CD4-positive, alpha-beta memory T cell (primary cell): ENCODE measurements at regions not wholly inside any gene's neighbourhood (a gene's known extent, or its start where the extent isn't known, plus 50 kb on each side); places are given as distances from the start of the nearest gene placed in this dataset.
"Not testable (repeated sequence)": the region's sequence is repeated elsewhere in the genome, so short reads cannot be mapped to it uniquely, and the experiment has no call there.

Experiments
- CTCF ChIA-PET: fragments of 350-600 bp; sonication (Branson Sonifier 250); formaldehyde crosslinking; loops from one replicate; lab custom pipeline; 2021; ENCODE audit warnings: inconsistent platforms; ENCODE audit not compliant: partially characterized antibody; lab: Charles Lee
- POLR2A ChIA-PET: fragments of 350-600 bp; sonication (Branson Sonifier 250); formaldehyde crosslinking; loops from one replicate; lab custom pipeline; 2021; ENCODE audit not compliant: partially characterized antibody; lab: Charles Lee
- DNase-seq, 5 donors: peaks; one replicate each; pipeline versions ENCODE4 v3.0.0 to v3.0.0-alpha.2; 2020 to 2022; ENCODE audit warnings: mixed read lengths in 1 of 5
- H3K27ac ChIP-seq: one replicate; pipeline ENCODE4 v1.7.0; 2013; ENCODE audit warnings: low read depth, low read length
- H3K27me3 ChIP-seq: 2 replicates; pipeline ENCODE4 v1.7.0; 2013; ENCODE audit warnings: mild to moderate bottlenecking, low read length, moderate library complexity; ENCODE audit not compliant: insufficient read depth
- H3K36me3 ChIP-seq: 2 replicates; pipeline ENCODE4 v1.7.0; 2013; ENCODE audit warnings: mild to moderate bottlenecking, low read length, moderate library complexity; ENCODE audit not compliant: insufficient read depth
- H3K4me1 ChIP-seq: 2 replicates; pipeline ENCODE4 v1.7.0; 2013; ENCODE audit warnings: mild to moderate bottlenecking, low read length, moderate library complexity; ENCODE audit not compliant: insufficient read depth
- H3K4me3 ChIP-seq, 2 donors: one replicate each; pipeline ENCODE4 v1.7.0; 2013; ENCODE audit warnings: low read length in 2 of 2, mild to moderate bottlenecking in 1 of 2
- H3K9me3 ChIP-seq, 2 donors: one replicate each; pipeline ENCODE4 v1.7.0; 2013; ENCODE audit warnings: low read length in 2 of 2, control low read depth in 1 of 2; ENCODE audit not compliant: control insufficient read depth in 1 of 2
- H3K27ac Mint-ChIP-seq, 7 donors: one replicate each; pipeline ENCODE4 v1.8.0; 2020 to 2021; ENCODE audit warnings: mixed read lengths in 7 of 7, mild to moderate bottlenecking in 6 of 7, inconsistent platforms in 3 of 7, moderate library complexity in 3 of 7
- H3K27me3 Mint-ChIP-seq, 2 donors: one replicate each; pipeline ENCODE4 v1.8.0; 2020 to 2021; ENCODE audit warnings: mixed read lengths in 2 of 2
- H3K36me3 Mint-ChIP-seq, 2 donors: one replicate each; pipeline ENCODE4 v1.8.0; 2020 to 2021; ENCODE audit warnings: mixed read lengths in 2 of 2, inconsistent platforms in 1 of 2, mild to moderate bottlenecking in 1 of 2
- H3K4me1 Mint-ChIP-seq, 4 donors: one replicate each; pipeline ENCODE4 v1.8.0; 2020 to 2021; ENCODE audit warnings: mixed read lengths in 4 of 4, mild to moderate bottlenecking in 1 of 4
- H3K4me3 Mint-ChIP-seq, 8 donors: one replicate each; pipeline ENCODE4 v1.8.0; 2020 to 2021; ENCODE audit warnings: mixed read lengths in 8 of 8, mild to moderate bottlenecking in 7 of 8, moderate library complexity in 6 of 8, inconsistent platforms in 3 of 8
- H3K9me3 Mint-ChIP-seq, 8 donors: one replicate each; pipeline ENCODE4 v1.8.0; 2020 to 2021; ENCODE audit warnings: mixed read lengths in 8 of 8, mild to moderate bottlenecking in 5 of 8, inconsistent platforms in 3 of 8, moderate library complexity in 1 of 8
- intact Hi-C: fragments of 100-400 bp; cut with micrococcal nuclease; formaldehyde crosslinking; loops from one replicate; pipeline ENCODE4 v1.15.1; 2023

DNA sequence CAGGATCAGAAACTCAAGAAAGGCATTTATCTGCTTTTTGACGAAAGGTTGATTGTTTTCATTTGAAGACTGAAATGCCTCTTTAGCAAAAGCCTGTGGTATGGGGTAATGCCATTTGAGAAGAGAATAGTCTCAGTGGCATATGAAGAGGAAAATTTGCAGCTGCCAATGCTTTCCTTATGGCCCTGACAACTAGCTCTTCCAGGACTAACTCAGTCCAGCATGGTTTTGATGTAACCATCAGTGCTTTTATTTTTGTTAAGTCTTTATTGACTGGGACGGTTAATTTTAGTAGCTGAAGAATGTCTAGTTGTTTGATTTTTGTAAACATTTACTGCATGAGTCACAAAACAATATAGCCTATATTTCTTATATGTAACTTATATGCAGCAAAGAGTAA is 158.4 kb downstream of the LNPK start:
- POLR2A ChIA-PET = no interaction called here
- no peaks in the 10 kb centered on the region for H3K9me3 ChIP-seq
- no peaks in the 10 kb centered on the region for H3K4me1 ChIP-seq
- no peak overlapping the region for H3K4me3 ChIP-seq
- DNase-seq = no peak
- no peak overlapping the region for H3K27ac ChIP-seq
- no peak overlapping the region for H3K27ac Mint-ChIP-seq
- no peaks in the 10 kb centered on the region for H3K27me3 ChIP-seq
- H3K9me3 Mint-ChIP-seq = peaks cover 0 to 4% (median 0%) of the 10 kb centered on the region in 8 donors
- no peaks in the 10 kb centered on the region for H3K36me3 Mint-ChIP-seq
- no peaks in the 10 kb centered on the region for H3K4me1 Mint-ChIP-seq
- CTCF ChIA-PET = no interaction called here
- peaks cover 6 to 20% of the 10 kb centered on the region in 2 donors for H3K27me3 Mint-ChIP-seq
- intact Hi-C loops = no loop called here
- no peaks in the 10 kb centered on the region for H3K36me3 ChIP-seq
- H3K4me3 Mint-ChIP-seq = no peak overlapping the region

- POLR2A ChIA-PET = no interaction called here
- CTCF ChIA-PET = no interaction called here
- no peak overlapping the region for H3K27ac Mint-ChIP-seq
- Histone ChIP-seq H3K27ac (no peak overlapping the region), H3K36me3 (no peaks in the 10 kb centered on the region), H3K27me3 (no peaks in the 10 kb centered on the region), H3K4me1 (no peaks in the 10 kb centered on the region), H3K9me3 (no peaks in the 10 kb centered on the region), H3K4me3 (no peak overlapping the region)
- intact Hi-C loops = no loop called here
- peaks cover 6 to 20% of the 10 kb centered on the region in 2 donors for H3K27me3 Mint-ChIP-seq
- H3K4me3 Mint-ChIP-seq = no peak overlapping the region
- H3K36me3 Mint-ChIP-seq = no peaks in the 10 kb centered on the region
- H3K9me3 Mint-ChIP-seq = peaks cover 0 to 4% (median 0%) of the 10 kb centered on the region in 8 donors
- H3K4me1 Mint-ChIP-seq = no peaks in the 10 kb centered on the region
- DNase-seq = no peak
These were observed 159.1 kb downstream of the LNPK start for GRCh38 chr2:175842996-175843395.

- peak overlapping the region in 1 of 7 donors; percentile 5 for H3K27ac Mint-ChIP-seq
- POLR2A ChIA-PET, H3K4me3 Mint-ChIP-seq, H3K36me3 ChIP-seq, H3K9me3 ChIP-seq, H3K9me3 Mint-ChIP-seq, intact Hi-C loops, CTCF ChIA-PET, H3K36me3 Mint-ChIP-seq, DNase-seq, H3K27ac ChIP-seq, H3K4me3 ChIP-seq, H3K27me3 ChIP-seq, H3K4me1 Mint-ChIP-seq, H3K4me1 ChIP-seq: not testable (repeated sequence)
- H3K27me3 Mint-ChIP-seq = peaks cover 6 to 21% of the 10 kb centered on the region in 2 donors
These were observed 161.3 kb downstream of the LNPK start for GRCh38 chr2:175840765-175841164.

- H3K9me3 ChIP-seq = no peaks in the 10 kb centered on the region
These were observed 161.8 kb downstream of the LNPK start for GRCh38 chr2:175840256-175840655.

DNA sequence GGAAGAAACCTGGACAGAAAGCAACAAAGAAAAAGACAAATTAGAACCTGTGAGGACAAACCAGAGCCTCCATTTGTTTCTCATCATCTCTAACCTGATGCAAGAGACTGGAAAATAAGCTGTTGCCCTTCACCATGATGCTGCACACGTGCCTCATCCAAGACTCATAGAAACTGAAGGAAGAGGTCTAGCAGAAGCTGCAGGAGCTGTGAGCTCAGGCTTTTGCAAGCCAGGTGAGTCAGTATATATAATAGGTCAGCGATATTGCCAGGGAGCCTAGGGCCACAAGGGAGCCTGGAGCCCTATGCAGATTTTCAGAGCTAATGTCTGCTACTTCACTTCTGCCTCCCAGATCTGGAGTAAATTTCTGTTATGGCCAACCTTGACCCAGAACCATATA is 163.1 kb downstream of the LNPK start:
- H3K4me3 Mint-ChIP-seq = no peak overlapping the region
- no peak for DNase-seq
- H3K27ac Mint-ChIP-seq = no peak overlapping the region
- H3K9me3 Mint-ChIP-seq = peaks cover 0 to 4% (median 0%) of the 10 kb centered on the region in 8 donors
- no peaks in the 10 kb centered on the region for H3K36me3 Mint-ChIP-seq
- no peaks in the 10 kb centered on the region for H3K4me1 ChIP-seq
- POLR2A ChIA-PET = no interaction called here
- CTCF ChIA-PET = no interaction called here
- peaks cover 6 to 19% of the 10 kb centered on the region in 2 donors for H3K27me3 Mint-ChIP-seq
- intact Hi-C loops = no loop called here
- H3K4me1 Mint-ChIP-seq = no peaks in the 10 kb centered on the region
- H3K27ac ChIP-seq = no peak overlapping the region
- H3K4me3 ChIP-seq = no peak overlapping the region
- no peaks in the 10 kb centered on the region for H3K9me3 ChIP-seq
- no peaks in the 10 kb centered on the region for H3K27me3 ChIP-seq
- no peaks in the 10 kb centered on the region for H3K36me3 ChIP-seq

More at GRCh38 chr2:175840256-175840655, 161.8 kb downstream of the LNPK start:
- Histone ChIP-seq H3K4me3 (no peak overlapping the region), H3K36me3 (no peaks in the 10 kb centered on the region), H3K27me3 (no peaks in the 10 kb centered on the region), H3K27ac (no peak overlapping the region), H3K4me1 (no peaks in the 10 kb centered on the region)
- peaks cover 0 to 4% (median 0%) of the 10 kb centered on the region in 8 donors for H3K9me3 Mint-ChIP-seq
- H3K4me3 Mint-ChIP-seq = no peak overlapping the region
- intact Hi-C loops = no loop called here
- no peaks in the 10 kb centered on the region for H3K36me3 Mint-ChIP-seq
- CTCF ChIA-PET = no interaction called here
- H3K27ac Mint-ChIP-seq = no peak overlapping the region
- DNase-seq = no peak
- peaks cover 8 to 21% of the 10 kb centered on the region in 2 donors for H3K27me3 Mint-ChIP-seq
- H3K4me1 Mint-ChIP-seq = no peaks in the 10 kb centered on the region
- POLR2A ChIA-PET = no interaction called here

- no peak overlapping the region for H3K27ac ChIP-seq
- H3K9me3 Mint-ChIP-seq = peaks cover 0 to 4% (median 0%) of the 10 kb centered on the region in 8 donors
- no peaks in the 10 kb centered on the region for H3K4me1 ChIP-seq
- H3K4me3 Mint-ChIP-seq = no peak overlapping the region
- peaks cover 6 to 19% of the 10 kb centered on the region in 2 donors for H3K27me3 Mint-ChIP-seq
- H3K4me3 ChIP-seq = no peak overlapping the region
- no peaks in the 10 kb centered on the region for H3K36me3 Mint-ChIP-seq
- no peaks in the 10 kb centered on the region for H3K27me3 ChIP-seq
- CTCF ChIA-PET = no interaction called here
- no peaks in the 10 kb centered on the region for H3K9me3 ChIP-seq
- H3K4me1 Mint-ChIP-seq = no peaks in the 10 kb centered on the region
- POLR2A ChIA-PET = no interaction called here
- H3K36me3 ChIP-seq = no peaks in the 10 kb centered on the region
- no peak overlapping the region for H3K27ac Mint-ChIP-seq
- DNase-seq = no peak
- intact Hi-C loops = no loop called here
These were observed 165.0 kb downstream of the LNPK start for GRCh38 chr2:175837046-175837445.

GRCh38 chr2:175836361-175836760 is 165.7 kb downstream of the LNPK start:
- no peaks in the 10 kb centered on the region for H3K36me3 Mint-ChIP-seq
- Histone ChIP-seq H3K9me3 (no peaks in the 10 kb centered on the region), H3K4me1 (no peaks in the 10 kb centered on the region), H3K27ac (no peak overlapping the region), H3K27me3 (no peaks in the 10 kb centered on the region), H3K36me3 (no peaks in the 10 kb centered on the region), H3K4me3 (no peak overlapping the region)
- H3K27ac Mint-ChIP-seq = no peak overlapping the region
- peaks cover 0 to 4% (median 0%) of the 10 kb centered on the region in 8 donors for H3K9me3 Mint-ChIP-seq
- no peak for DNase-seq
- no peaks in the 10 kb centered on the region for H3K4me1 Mint-ChIP-seq
- ChIA-PET CTCF (no interaction called here), POLR2A (no interaction called here)
- H3K4me3 Mint-ChIP-seq = no peak overlapping the region
- intact Hi-C loops = no loop called here
- H3K27me3 Mint-ChIP-seq = peaks cover 7 to 19% of the 10 kb centered on the region in 2 donors

DNA sequence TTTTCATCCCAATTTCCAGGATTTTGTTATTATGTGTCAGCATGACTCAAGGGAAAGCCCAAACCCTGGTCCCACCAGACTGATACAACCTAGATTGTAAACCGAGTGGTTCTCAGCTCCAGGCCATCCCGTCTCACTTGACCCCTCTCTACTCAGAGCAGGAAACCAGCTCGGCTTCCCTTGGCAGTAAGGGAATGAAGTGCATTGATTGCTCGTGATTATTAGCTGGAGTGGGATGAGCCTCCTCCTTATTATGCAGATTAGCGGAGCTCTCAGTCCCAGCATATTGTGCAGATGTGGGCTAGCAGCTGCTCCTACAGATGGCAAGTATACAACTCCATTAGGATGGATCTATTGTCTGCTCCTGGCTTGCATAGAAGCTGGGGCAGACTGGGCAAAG is 167.6 kb downstream of the LNPK start:
- peaks cover 7 to 17% of the 10 kb centered on the region in 2 donors for H3K27me3 Mint-ChIP-seq
- H3K4me3 Mint-ChIP-seq = no peak overlapping the region
- H3K9me3 ChIP-seq = no peaks in the 10 kb centered on the region
- H3K27ac ChIP-seq = no peak overlapping the region
- no peaks in the 10 kb centered on the region for H3K9me3 Mint-ChIP-seq
- no peak overlapping the region for H3K4me3 ChIP-seq
- no peaks in the 10 kb centered on the region for H3K36me3 Mint-ChIP-seq
- no peaks in the 10 kb centered on the region for H3K27me3 ChIP-seq
- ChIA-PET POLR2A (no interaction called here), CTCF (no interaction called here)
- intact Hi-C loops = no loop called here
- H3K36me3 ChIP-seq = no peaks in the 10 kb centered on the region
- no peaks in the 10 kb centered on the region for H3K4me1 Mint-ChIP-seq
- no peak overlapping the region for H3K27ac Mint-ChIP-seq
- no peaks in the 10 kb centered on the region for H3K4me1 ChIP-seq
- no peak for DNase-seq
